Ishikawa (cell line): ENCODE measurements at regions not wholly inside any gene's neighbourhood (a gene's known extent, or its start where the extent isn't known, plus 50 kb on each side); places are given as distances from the start of the nearest gene placed in this dataset.

Experiments
- CEBPB ChIP-seq: IDR thresholded peaks from 2 replicates; pipeline ENCODE4 v1.6.1; 2012
- CREB1 ChIP-seq: IDR thresholded peaks from 2 replicates; pipeline ENCODE4 v1.6.1; 2012; ENCODE audit warnings: low read depth
- EGR1 ChIP-seq: IDR thresholded peaks from 2 replicates; pipeline ENCODE4 v1.6.1; 2012
- EP300 ChIP-seq: IDR thresholded peaks from 2 replicates; pipeline ENCODE4 v1.6.1; 2012; ENCODE audit warnings: borderline replicate concordance
- FOXM1 ChIP-seq: IDR thresholded peaks from 2 replicates; pipeline ENCODE4 v1.6.1; 2012; ENCODE audit warnings: low read depth, borderline replicate concordance
- MAX ChIP-seq: IDR thresholded peaks from 2 replicates; pipeline ENCODE4 v1.6.1; 2012
- NFIC ChIP-seq: IDR thresholded peaks from 2 replicates; pipeline ENCODE4 v1.6.1; 2012
- RAD21 ChIP-seq: IDR thresholded peaks from 2 replicates; pipeline ENCODE4 v1.6.1; 2012; ENCODE audit warnings: low read depth
- REST ChIP-seq: IDR thresholded peaks from 2 replicates; pipeline ENCODE4 v1.6.1; 2012; ENCODE audit warnings: low read depth, mild to moderate bottlenecking
- TAF1 ChIP-seq: IDR thresholded peaks from 2 replicates; pipeline ENCODE4 v1.6.1; 2012; ENCODE audit warnings: low read depth, mild to moderate bottlenecking
- TCF12 ChIP-seq: IDR thresholded peaks from 2 replicates; pipeline ENCODE4 v1.6.1; 2012; ENCODE audit warnings: low read depth
- TEAD4 ChIP-seq: IDR thresholded peaks from 2 replicates; pipeline ENCODE4 v1.6.1; 2012
- USF1 ChIP-seq: IDR thresholded peaks from 2 replicates; pipeline ENCODE4 v1.6.1; 2012
- YY1 ChIP-seq: IDR thresholded peaks from 2 replicates; pipeline ENCODE4 v1.6.1; 2012; ENCODE audit warnings: low read depth
- ZBTB7A ChIP-seq: IDR thresholded peaks from 2 replicates; pipeline ENCODE4 v1.6.1; 2012; ENCODE audit warnings: low read depth

GRCh38 chr3:124663690-124664089 is 66.6 kb upstream of the UMPS start:
- TF ChIP-seq NFIC = no peak
- TF ChIP-seq CEBPB = no peak
- TF ChIP-seq YY1 = no peak
- TF ChIP-seq EP300 = no peak
- no peak for TF ChIP-seq MAX
- TF ChIP-seq ZBTB7A = no peak
- no peak for TF ChIP-seq USF1
- TF ChIP-seq EGR1 = no peak
- no peak for TF ChIP-seq TAF1
- TF ChIP-seq FOXM1 = no peak
- no peak for TF ChIP-seq CREB1
- no peak for TF ChIP-seq TCF12
- no peak for TF ChIP-seq RAD21
- TF ChIP-seq TEAD4 = no peak
- no peak for TF ChIP-seq REST

DNA sequence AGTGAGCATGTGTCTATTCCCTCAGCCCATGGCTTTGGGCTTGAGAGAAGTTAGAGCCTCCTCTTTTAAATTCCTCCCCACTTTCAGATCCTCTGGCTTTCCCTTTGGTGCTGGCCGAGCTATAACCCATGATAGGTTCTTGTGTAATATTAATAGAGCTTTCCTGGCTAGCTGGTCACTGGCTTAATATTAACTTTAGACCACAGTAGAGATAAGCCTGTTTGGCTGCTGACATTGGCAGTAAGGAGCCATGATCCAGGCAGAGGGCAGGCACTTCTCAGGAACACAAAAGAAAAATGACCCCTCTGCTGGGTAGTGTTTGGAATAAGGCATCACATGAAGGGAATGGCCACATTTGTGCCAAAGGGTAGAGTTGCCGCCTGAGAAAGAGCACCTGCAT is 65.4 kb upstream of the UMPS start:
- no peak for TF ChIP-seq REST
- no peak for TF ChIP-seq EGR1
- no peak for TF ChIP-seq TEAD4
- TF ChIP-seq MAX = no peak
- no peak for TF ChIP-seq USF1
- no peak for TF ChIP-seq FOXM1
- no peak for TF ChIP-seq EP300
- no peak for TF ChIP-seq RAD21
- no peak for TF ChIP-seq CEBPB
- no peak for TF ChIP-seq TAF1

- TF ChIP-seq EP300 = no peak
Measured at GRCh38 chr3:124666067-124666466, 64.2 kb upstream of the UMPS start.

- TF ChIP-seq FOXM1 (no peak), MAX (no peak), REST (no peak), EP300 (no peak), EGR1 (no peak), RAD21 (no peak), USF1 (no peak), TCF12 (no peak), ZBTB7A (no peak), TAF1 (no peak), CEBPB (no peak), TEAD4 (no peak)
Measured at GRCh38 chr3:124669470-124669869, 60.8 kb upstream of the UMPS start.

DNA sequence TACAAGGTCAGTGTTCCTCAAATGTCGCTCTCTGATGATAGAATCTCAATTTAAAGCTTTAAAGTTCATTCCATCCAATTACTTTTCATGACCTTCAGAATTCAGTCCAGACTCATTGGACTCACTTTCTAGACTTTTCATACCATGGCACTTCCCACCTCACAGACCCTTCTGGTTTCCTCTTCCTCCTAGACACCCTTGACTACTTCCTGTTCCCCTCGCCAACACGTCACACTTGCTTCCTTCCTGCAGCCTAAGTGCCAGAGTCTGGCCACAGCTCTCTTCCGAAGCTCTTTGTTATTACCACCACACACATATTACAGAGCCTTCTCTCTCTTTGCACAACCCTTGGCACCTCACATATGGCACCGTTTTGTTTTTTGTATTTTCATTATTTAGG is 59.1 kb upstream of the UMPS start:
- TF ChIP-seq CEBPB (no peak), TCF12 (no peak)
